ENCODE measurements at regions not wholly inside any gene's neighbourhood (a gene's known extent, or its start where the extent isn't known, plus 50 kb on each side); places are given as distances from the start of the nearest gene placed in this dataset.

- DNase-seq, result no peak
Observed at GRCh38 chr18:39675906-39676305, 2110.3 kb upstream of the CELF4 start.

DNA sequence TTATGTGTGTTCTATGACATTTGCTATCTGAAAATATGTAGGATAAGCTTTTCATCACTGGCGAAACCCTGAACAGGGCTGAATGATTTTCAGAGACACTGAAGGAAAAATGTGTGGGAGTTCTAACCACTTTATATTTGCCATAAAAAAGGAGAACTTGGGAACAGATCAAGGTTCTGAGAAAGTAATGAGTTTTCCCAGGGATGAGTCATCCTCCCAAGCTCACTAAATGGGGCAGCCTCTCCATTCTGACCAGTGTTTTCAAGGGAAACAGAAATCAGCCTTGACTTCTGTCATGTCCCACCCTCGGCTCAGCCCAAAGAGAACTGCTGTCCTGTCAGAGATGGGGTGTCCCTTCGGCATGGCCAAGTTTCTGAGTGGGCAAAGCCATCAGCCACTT, 2109.8 kb upstream of the CELF4 start:
- no peak for DNase-seq

DNA sequence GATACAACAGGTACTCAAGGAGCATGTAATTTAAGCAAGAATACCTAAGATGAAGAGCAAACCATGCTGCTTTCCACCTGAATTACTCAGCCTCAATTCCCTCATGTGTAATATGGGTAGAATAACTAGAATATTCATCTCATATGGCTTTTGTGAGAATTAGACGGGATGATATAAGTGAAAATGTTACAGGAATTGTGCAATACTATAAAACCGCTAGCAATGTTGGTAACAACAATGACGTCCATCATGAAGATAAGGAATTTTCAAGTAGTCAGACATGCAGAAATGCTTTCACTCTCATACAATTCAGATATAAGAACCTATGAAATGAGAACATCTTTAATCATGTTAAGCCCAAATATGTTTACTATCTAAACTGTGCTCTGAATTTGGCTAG, 2106.6 kb upstream of the CELF4 start:
- DNase-seq, result no peak

GRCh38 chr18:39667905-39668304, 2102.3 kb upstream of the CELF4 start:
- no peak for DNase-seq

DNA sequence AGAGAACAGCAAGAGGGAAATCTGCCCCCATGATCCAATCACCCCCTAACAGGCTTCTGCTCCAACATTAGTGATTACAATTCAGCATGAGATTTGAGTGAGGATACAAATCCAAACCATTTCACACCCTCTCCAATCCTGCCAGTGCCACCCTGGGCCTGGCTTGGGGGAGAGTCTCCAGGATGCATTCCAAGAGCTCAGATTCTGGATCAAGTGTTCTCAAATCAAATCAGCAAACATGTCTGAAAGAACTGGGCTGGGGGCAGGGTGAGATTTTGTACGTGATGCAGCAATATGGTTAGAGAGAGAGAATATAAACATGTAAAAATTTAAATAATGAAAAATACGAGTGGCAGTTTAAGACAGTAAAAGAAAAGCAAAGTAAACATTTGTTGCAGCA, 2100.9 kb upstream of the CELF4 start:
- DNase-seq, result no peak

- DNase-seq, result no peak
Observed at GRCh38 chr18:39661856-39662366, 2096.3 kb upstream of the CELF4 start.

DNA sequence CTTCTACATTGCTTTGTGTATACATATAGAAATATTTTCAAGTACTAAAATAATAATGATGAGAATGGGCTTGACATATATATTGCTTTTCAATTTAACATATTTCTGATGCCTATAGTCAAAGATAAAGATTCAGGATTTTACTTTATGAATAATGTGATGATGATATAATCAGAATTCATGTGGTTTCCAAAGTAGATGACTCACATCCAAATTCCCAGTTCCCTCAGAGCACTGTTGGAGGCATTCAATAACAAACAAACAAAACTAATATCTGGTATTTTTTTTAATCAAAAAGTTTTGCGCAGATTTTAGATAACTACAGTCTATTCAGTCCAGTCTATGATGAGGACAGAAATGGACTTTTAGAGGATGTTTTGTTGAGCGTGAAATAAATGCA, 2094.5 kb upstream of the CELF4 start:
- DNase-seq, result no peak

- no peak for DNase-seq
Observed at GRCh38 chr18:39655341-39655740, 2089.7 kb upstream of the CELF4 start.

- DNase-seq, result no peak
Observed at GRCh38 chr18:39653221-39653620, 2087.6 kb upstream of the CELF4 start.

DNA sequence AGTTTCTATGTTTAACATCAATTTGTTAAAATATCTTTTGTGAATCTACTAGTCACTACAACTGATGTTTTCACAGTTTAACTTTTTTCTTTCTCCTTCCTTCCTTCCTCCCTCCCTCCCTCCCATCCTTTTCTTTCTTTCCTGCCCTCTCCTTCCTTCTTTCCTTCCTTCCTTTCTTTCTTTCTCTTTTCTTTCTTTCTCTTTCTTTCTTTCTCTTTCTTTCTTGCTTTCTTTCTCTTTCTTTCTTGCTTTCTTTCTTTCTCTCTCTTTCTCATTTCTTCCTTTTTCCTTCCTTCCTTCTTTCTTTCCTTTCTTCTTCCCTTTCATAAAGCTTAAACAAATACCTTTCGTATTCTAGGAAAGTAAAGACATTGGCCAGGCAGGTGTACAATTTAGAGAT, 2083.0 kb upstream of the CELF4 start:
- no peak for DNase-seq

DNA sequence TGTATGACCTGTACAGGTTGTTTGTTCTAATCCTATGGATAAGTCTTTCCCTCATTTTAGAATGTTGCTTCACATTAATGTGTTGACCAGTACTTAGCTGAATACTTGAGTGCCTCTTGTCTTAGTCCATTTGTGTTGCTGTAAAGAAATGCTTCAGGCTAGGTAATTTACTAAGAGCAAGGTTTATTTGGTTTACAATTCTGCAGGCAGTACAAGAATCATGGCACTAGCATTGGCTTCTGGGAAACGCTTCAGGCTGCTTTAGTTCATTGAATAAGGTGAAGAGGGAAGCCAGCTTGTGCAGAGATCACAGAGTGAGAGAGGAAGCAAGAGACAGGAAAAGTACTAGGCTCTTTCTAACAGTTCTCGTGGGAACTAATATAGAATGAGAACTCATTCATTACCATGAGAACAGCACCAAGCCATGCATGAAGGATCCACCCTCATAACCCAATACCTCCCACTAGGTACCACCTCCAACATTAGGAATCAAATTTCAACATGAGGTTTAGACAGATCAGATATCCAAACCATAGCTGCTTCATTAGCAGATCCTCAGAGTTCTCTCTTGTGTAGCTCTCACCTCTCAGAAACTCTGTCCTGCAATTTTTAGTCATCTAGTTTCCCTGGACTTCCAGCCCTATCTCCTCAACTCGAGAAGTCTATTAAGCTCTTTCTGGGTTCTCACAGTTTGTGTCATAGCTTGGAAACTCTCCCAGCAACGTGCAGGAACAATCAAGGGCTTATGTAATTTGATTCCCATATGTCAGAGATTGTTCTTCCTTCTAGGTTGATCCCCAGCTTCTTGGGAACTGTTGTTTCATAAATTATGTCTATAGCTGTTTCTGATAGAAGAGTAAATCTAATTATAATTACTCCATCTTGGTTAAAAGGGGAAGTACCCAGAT, 2082.3 kb upstream of the CELF4 start:
- no peak for DNase-seq

GRCh38 chr18:39638224-39638623, 2072.6 kb upstream of the CELF4 start:
- DNase-seq, result no peak

DNA sequence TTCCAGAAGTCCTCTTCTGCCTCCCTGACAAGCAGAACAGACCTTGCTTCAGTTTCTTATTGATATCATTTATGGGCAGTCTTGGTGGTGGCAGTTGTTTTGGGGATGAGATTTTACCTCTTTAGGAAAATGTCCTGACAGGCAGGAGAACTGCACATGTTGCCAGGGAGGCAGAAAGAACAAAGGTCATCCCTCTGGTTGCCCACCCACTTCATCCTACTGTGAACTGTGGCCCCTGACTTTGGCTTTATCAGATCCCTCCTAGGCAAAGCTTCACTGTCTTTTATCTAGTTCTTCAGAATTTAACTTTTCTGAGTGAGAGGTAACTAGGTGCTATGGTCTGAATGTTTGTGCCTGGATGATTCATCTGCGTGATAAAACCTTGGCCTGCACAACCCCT, 2071.3 kb upstream of the CELF4 start:
- DNase-seq, result no peak

DNA sequence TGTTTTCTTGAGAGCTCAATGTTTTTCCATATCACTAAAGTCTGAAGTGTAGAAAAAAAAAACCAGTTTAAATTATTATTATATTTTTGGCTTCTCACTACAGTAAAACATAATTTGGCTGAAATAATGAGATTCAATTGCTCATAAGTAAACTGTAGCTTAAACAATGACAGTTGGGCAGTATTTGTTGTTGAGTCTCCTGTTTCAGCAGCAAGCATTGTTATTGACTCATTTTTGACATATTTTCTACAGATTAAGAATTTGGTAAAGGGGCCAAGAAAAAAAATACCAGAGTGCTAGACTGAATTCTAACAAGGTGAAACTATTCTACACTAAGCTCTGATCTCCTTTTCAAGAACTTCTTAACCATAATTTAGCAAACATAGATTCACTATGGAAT, 2070.4 kb upstream of the CELF4 start:
- no peak for DNase-seq

GRCh38 chr18:39635192-39635591, 2069.6 kb upstream of the CELF4 start:
- no peak for DNase-seq

DNA sequence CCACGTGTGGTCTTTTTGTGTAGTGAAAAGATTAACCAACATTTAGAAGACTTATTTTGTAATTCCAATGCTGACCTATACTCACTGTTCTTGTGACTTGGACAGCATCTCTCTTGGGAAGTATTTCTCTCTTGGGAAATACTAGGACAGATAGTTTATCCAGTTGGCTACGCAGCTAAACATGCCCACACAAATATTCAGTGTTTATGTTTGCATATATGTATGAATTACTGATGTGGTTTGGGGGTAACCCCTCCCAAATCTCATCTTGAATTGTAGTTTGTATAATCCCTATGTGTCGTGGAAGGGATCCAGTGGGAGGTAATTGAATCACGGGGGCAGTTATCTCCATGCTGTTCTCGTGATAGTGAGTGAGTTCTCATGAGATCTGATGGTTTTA, 2062.3 kb upstream of the CELF4 start:
- DNase-seq, result no peak

DNA sequence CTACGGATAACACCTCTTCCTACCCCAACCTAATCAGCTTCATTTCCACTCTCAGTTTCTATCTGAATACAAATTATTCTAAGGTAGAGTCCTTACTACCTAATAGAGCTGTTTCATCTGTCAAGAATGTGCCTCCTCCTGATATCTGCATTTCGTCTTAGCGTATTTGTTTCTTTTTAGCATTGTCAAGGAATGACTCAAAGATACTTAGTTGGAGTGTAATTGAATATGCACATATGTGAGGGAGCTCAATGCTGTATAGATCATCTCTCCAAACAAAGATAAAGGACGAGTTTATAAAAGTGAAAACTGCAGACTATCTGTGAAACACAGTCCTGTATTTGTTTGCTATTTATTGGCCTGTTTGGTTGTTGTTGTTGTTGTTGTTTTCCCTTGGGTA, 2059.4 kb upstream of the CELF4 start:
- DNase-seq, result no peak

DNA sequence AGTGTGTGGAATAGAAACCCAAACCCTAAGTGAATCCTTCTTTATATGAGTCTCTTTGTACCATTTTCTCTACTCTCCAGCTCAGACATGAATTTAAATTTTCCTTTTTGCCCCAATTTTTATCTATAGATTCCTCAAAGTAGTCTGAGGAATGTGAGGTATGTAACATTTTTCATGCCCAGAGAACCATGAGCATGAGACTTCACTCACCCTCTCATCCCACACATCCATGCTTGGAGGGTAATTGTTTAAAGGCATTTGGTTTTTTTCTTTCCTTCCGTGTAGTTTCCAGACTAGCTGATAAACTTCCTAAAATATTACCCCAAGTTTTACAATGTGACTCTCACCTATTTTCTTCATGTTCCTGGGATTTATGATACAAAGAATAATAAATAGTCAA, 2056.8 kb upstream of the CELF4 start:
- no peak for DNase-seq

DNA sequence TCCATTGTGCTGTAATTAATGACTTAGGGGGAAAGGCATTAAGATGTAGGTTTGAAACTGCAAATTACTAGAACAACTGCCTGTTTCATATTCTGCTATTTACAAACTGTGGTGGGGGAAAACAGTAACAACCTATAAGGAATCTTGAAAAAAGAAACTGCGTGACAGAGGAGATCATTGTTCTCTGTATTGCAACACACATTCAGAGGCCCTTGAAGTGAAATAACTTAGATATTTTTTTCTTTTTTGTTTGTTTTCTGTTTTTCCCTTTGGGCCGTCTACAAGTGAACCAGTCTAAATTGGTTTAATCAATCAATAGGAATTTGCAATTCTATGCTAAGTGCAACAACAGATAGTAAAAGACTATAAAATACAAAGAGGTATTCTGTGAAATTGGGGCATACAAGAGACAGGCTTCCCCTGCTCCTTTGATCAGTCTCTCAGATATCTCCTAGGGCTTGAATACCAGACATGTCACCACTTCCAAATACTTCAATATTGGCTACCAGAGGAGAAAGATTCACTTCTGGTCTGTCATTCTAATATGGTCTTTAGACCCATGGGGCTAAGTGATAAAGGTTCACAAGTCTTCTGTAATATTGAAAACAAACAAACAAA, 2055.1 kb upstream of the CELF4 start:
- no peak for DNase-seq

GRCh38 chr18:39618265-39619003, 2052.8 kb upstream of the CELF4 start:
- DNase-seq, result no peak

- DNase-seq, result no peak
Observed at GRCh38 chr18:39611381-39612100, 2045.9 kb upstream of the CELF4 start.

- no peak for DNase-seq
Observed at GRCh38 chr18:39607034-39607433, 2041.4 kb upstream of the CELF4 start.

- no peak for DNase-seq
Observed at GRCh38 chr18:39604836-39605235, 2039.2 kb upstream of the CELF4 start.

All from NCI-H2081 treated with DMSO at 0.1 percent for 48 hours (cell line).